H9 (cell line): ENCODE measurements at regions not wholly inside any gene's neighbourhood (a gene's known extent, or its start where the extent isn't known, plus 50 kb on each side); places are given as distances from the start of the nearest gene placed in this dataset.

Experiments
- DNase-seq: peaks from one replicate; pipeline ENCODE4 v3.0.0-alpha.2; 2017
- H2AFZ ChIP-seq: one replicate; pipeline ENCODE4 v1.6.1; 2013; ENCODE audit warnings: mild to moderate bottlenecking, low read length, control low read depth, moderate library complexity
- H2AK5ac ChIP-seq: 2 replicates; pipeline ENCODE4 v1.6.1; 2013; ENCODE audit warnings: low read length, control low read depth, mixed read lengths; ENCODE audit not compliant: insufficient read length
- H2BK120ac ChIP-seq: one replicate; pipeline ENCODE4 v1.6.1; 2013; ENCODE audit warnings: low read depth, mild to moderate bottlenecking, low read length, control low read depth, inconsistent platforms; ENCODE audit not compliant: poor library complexity, severe bottlenecking
- H2BK12ac ChIP-seq: 2 replicates; pipeline ENCODE4 v1.6.1; 2013; ENCODE audit warnings: low read length, control low read depth, mixed read lengths, low read depth; ENCODE audit not compliant: insufficient read length
- H2BK15ac ChIP-seq: 2 replicates; pipeline ENCODE4 v1.6.1; 2013; ENCODE audit warnings: low read depth, low read length, control low read depth
- H2BK20ac ChIP-seq: one replicate; pipeline ENCODE4 v1.6.1; 2013; ENCODE audit warnings: low read depth, mild to moderate bottlenecking, low read length, control low read depth, inconsistent platforms; ENCODE audit not compliant: poor library complexity, severe bottlenecking
- H2BK5ac ChIP-seq: 2 replicates; pipeline ENCODE4 v1.6.1; 2013; ENCODE audit warnings: low read length, control low read depth, mixed read lengths; ENCODE audit not compliant: insufficient read length
- H3K14ac ChIP-seq: 2 replicates; pipeline ENCODE4 v1.6.1; 2013; ENCODE audit warnings: low read length, control low read depth; ENCODE audit not compliant: insufficient read depth
- H3K18ac ChIP-seq: 2 replicates; pipeline ENCODE4 v1.6.1; 2013; ENCODE audit warnings: low read depth, mild to moderate bottlenecking, mixed read lengths, low read length, control low read depth; ENCODE audit not compliant: insufficient read length
- H3K23ac ChIP-seq: 2 replicates; pipeline ENCODE4 v1.6.1; 2013; ENCODE audit warnings: low read length, control low read depth, mixed read lengths, low read depth; ENCODE audit not compliant: insufficient read length
- H3K23me2 ChIP-seq: 2 replicates; pipeline ENCODE4 v1.6.1; 2013; ENCODE audit warnings: low read depth, mild to moderate bottlenecking, mixed read lengths, low read length, control low read depth; ENCODE audit not compliant: insufficient read length, poor library complexity, severe bottlenecking
- H3K27ac ChIP-seq: 2 replicates; pipeline ENCODE4 v1.5.1; 2013; ENCODE audit warnings: low read length, control low read depth, mixed read lengths, low read depth; ENCODE audit not compliant: insufficient read length
- H3K27me3 ChIP-seq: 2 replicates; pipeline ENCODE4 v1.6.1; 2013; ENCODE audit warnings: low read length, control low read depth, inconsistent platforms; ENCODE audit not compliant: insufficient read depth
- H3K4ac ChIP-seq: 2 replicates; pipeline ENCODE4 v1.6.1; 2013; ENCODE audit warnings: low read depth, mild to moderate bottlenecking, control low read depth, inconsistent platforms, low read length, moderate library complexity
- H3K4me1 ChIP-seq: 2 replicates; pipeline ENCODE4 v1.6.1; 2013; ENCODE audit warnings: low read length, control low read depth, inconsistent platforms; ENCODE audit not compliant: insufficient read depth
- H3K4me2 ChIP-seq: 2 replicates; pipeline ENCODE4 v1.6.1; 2013; ENCODE audit warnings: low read length, control low read depth, mixed read lengths; ENCODE audit not compliant: insufficient read length, insufficient read depth
- H3K56ac ChIP-seq: 2 replicates; pipeline ENCODE4 v1.6.1; 2013; ENCODE audit warnings: low read depth, mild to moderate bottlenecking, mixed read lengths, low read length, control low read depth; ENCODE audit not compliant: insufficient read length
- H3K79me1 ChIP-seq: 2 replicates; pipeline ENCODE4 v1.6.1; 2013; ENCODE audit warnings: low read depth, mild to moderate bottlenecking, moderate library complexity, low read length, control low read depth, inconsistent platforms; ENCODE audit not compliant: insufficient read depth, poor library complexity, severe bottlenecking
- H3K79me2 ChIP-seq: 2 replicates; pipeline ENCODE4 v1.6.1; 2013; ENCODE audit warnings: low read length, control low read depth, inconsistent platforms; ENCODE audit not compliant: insufficient read depth
- H3K9ac ChIP-seq: 2 replicates; pipeline ENCODE4 v1.6.1; 2013; ENCODE audit warnings: low read length, control low read depth, mixed read lengths; ENCODE audit not compliant: insufficient read length; ENCODE audit errors: extremely low read depth
- H3K9me3 ChIP-seq: one replicate; pipeline ENCODE4 v1.6.1; 2013; ENCODE audit warnings: low read depth, low read length, inconsistent platforms; ENCODE audit not compliant: control insufficient read depth
- H3T11ph ChIP-seq: one replicate; pipeline ENCODE4 v1.6.1; 2013; ENCODE audit warnings: mild to moderate bottlenecking, low read length, control low read depth, inconsistent platforms
- H4K20me1 ChIP-seq: one replicate; pipeline ENCODE4 v1.6.1; 2013; ENCODE audit not compliant: control insufficient read depth, insufficient read length, insufficient read depth
- H4K5ac ChIP-seq: 2 replicates; pipeline ENCODE4 v1.6.1; 2013; ENCODE audit warnings: low read depth, mild to moderate bottlenecking, mixed read lengths, low read length, control low read depth; ENCODE audit not compliant: insufficient read length
- H4K8ac ChIP-seq: replicated peaks from 2 replicates; pipeline ENCODE4 v1.6.1; 2013; ENCODE audit warnings: low read length, control low read depth, mixed read lengths, low read depth; ENCODE audit not compliant: insufficient read length
- H4K91ac ChIP-seq: 2 replicates; pipeline ENCODE4 v1.6.1; 2013; ENCODE audit warnings: low read depth, mild to moderate bottlenecking, moderate library complexity, mixed read lengths, low read length, control low read depth; ENCODE audit not compliant: insufficient read length
- H3K27ac Mint-ChIP-seq, 3 experiments: 2 replicates in 2 of 3; 3 replicates in 1 of 3; pipeline ENCODE4 v1.8.0; 2020 to 2021; ENCODE audit warnings: mixed read lengths in 3 of 3, mild to moderate bottlenecking in 1 of 3, moderate library complexity in 1 of 3
- H3K27me3 Mint-ChIP-seq: 2 replicates; pipeline ENCODE4 v1.8.0; 2021; ENCODE audit warnings: low read depth, mild to moderate bottlenecking, moderate library complexity, mixed read lengths
- H3K36me3 Mint-ChIP-seq, 3 experiments: 2 replicates in 2 of 3; 3 replicates in 1 of 3; pipeline ENCODE4 v1.8.0; 2020 to 2021; ENCODE audit warnings: low read depth in 3 of 3, mixed read lengths in 3 of 3; ENCODE audit not compliant: insufficient read depth in 1 of 3
- H3K4me1 Mint-ChIP-seq, 2 experiments: 2 replicates each; pipeline ENCODE4 v1.8.0; 2020; ENCODE audit warnings: mixed read lengths in 2 of 2
- H3K4me3 Mint-ChIP-seq, 2 experiments: 2 replicates in 1 of 2; 3 replicates in 1 of 2; pipeline ENCODE4 v1.8.0; 2020 to 2021; ENCODE audit warnings: mild to moderate bottlenecking in 2 of 2, mixed read lengths in 2 of 2, moderate library complexity in 1 of 2
- H3K9me3 Mint-ChIP-seq, 2 experiments: 2 replicates in 1 of 2; 3 replicates in 1 of 2; pipeline ENCODE4 v1.8.0; 2020; ENCODE audit warnings: mild to moderate bottlenecking in 2 of 2, mixed read lengths in 2 of 2, moderate library complexity in 1 of 2
- CTCF ChIP-seq: fragments of 200-600 bp; sonication (generic); conservative IDR thresholded peaks from 3 replicates; pipeline ENCODE4 v1.8.0; 2021; ENCODE audit warnings: antibody characterized with exemption, mild to moderate bottlenecking
- WGBS: extraction: QIAGEN DNeasy Blood & Tissue Kit; methylation state at CpG from one replicate; pipeline ENCODE4 v1.1.7; 2013; ENCODE audit warnings: missing lambda C conversion rate, low lambda C conversion rate, mixed read lengths; ENCODE audit not compliant: insufficient read length; ENCODE audit errors: extremely low coverage; 5-methylcytosine and 5-hydroxymethylcytosine counted together

- peaks cover 3% of the 10 kb centered on the region for H4K20me1 ChIP-seq
- H4K8ac ChIP-seq: no peak overlapping the region
- H2BK15ac ChIP-seq: no peak overlapping the region
- no peak overlapping the region for H3K27ac ChIP-seq
- H3K27me3 ChIP-seq: no peaks in the 10 kb centered on the region
- no peak overlapping the region for H3K4me2 ChIP-seq
- H3K9ac ChIP-seq: no peak overlapping the region
- H2BK120ac ChIP-seq: no peak overlapping the region
- TF ChIP-seq CTCF: no peak
- peaks cover 11 to 12% of the 10 kb centered on the region in 2 experiments; a peak in 4 of 5 replicates for H3K9me3 Mint-ChIP-seq
- H3T11ph ChIP-seq: no peak overlapping the region
- no peak overlapping the region for H4K91ac ChIP-seq
- H3K27ac Mint-ChIP-seq: no peak overlapping the region
- no peaks in the 10 kb centered on the region for H3K79me1 ChIP-seq
- WGBS: 100% methylated on average over 3 of the region's 7 CpGs
- no peaks in the 10 kb centered on the region for H3K9me3 ChIP-seq
- H3K79me2 ChIP-seq: no peaks in the 10 kb centered on the region; the same call in 1 of the 2 replicates
- H2BK5ac ChIP-seq: no peak overlapping the region
- H3K56ac ChIP-seq: no peak overlapping the region
- no peak overlapping the region for H3K4ac ChIP-seq
- H2BK12ac ChIP-seq: no peak overlapping the region
- H3K27me3 Mint-ChIP-seq: peaks cover 8% of the 10 kb centered on the region
- no peak overlapping the region for H3K14ac ChIP-seq
- peak overlapping the region; percentile 6 for H4K5ac ChIP-seq
- peaks cover 0 to 3% (median 2%) of the 10 kb centered on the region in 3 experiments; a peak in 3 of 7 replicates for H3K36me3 Mint-ChIP-seq
- H2AFZ ChIP-seq: no peak overlapping the region
- no peak overlapping the region for H3K23ac ChIP-seq
- H2AK5ac ChIP-seq: no peak overlapping the region
- H2BK20ac ChIP-seq: no peak overlapping the region
- H3K4me1 ChIP-seq: no peaks in the 10 kb centered on the region
- DNase-seq: peak; percentile 7
- H3K18ac ChIP-seq: no peak overlapping the region
- H3K4me3 Mint-ChIP-seq: no peak overlapping the region
- H3K4me1 Mint-ChIP-seq: no peaks in the 10 kb centered on the region; a peak in 2 of 4 replicates
- no peaks in the 10 kb centered on the region for H3K23me2 ChIP-seq
These were observed 66.6 kb upstream of the HDAC4 start for GRCh38 chr2:239467281-239467955.
